ENCODE measurements at regions not wholly inside any gene's neighbourhood (a gene's known extent, or its start where the extent isn't known, plus 50 kb on each side); places are given as distances from the start of the nearest gene placed in this dataset.
"Not testable (repeated sequence)": the region's sequence is repeated elsewhere in the genome, so short reads cannot be mapped to it uniquely, and the experiment has no call there.

DNA sequence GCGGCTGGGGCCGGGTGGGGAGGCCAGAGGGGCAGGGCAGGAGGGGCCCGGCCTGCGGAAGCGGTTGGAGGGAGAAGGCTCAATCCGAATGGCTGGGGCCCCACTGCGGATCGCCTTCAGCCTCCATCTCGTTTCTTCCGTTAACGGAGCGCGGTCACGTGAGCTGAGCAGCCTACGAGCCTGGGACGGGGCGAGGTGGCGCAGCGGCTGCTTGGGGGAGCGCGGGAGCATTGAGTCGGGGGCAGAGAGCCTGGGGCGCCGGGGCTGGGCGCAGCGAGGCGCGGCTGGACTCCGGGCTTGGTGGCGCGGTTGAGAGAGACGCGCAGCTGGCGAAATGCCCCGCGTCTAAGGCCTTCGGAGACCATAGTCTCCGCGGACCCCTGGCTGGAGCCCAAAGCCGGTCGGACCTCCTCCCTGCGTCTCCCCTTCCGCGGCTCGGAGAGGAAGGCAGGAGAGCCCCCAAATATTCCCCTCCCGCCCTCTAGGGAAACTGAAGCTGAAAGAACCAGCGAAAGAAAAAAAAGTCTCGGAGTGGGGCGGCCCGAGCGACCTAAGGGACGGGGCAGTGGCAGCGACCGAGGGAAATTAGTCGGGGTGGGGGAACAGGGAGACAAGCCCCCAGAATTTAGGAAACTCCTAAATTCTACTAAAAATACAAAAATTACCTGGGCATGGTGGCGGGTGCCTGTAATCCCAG, 94.7 kb upstream of the PLEKHM1 start:
- not testable (repeated sequence) for H3K9me3 ChIP-seq (ENCODE audit: control insufficient read depth, low read length); H3K27me3 ChIP-seq (ENCODE audit: control insufficient read depth, insufficient read depth, low read length, poor library complexity, severe bottlenecking); H3K9me3 Mint-ChIP-seq; H3K4me1 Mint-ChIP-seq; H3K4me1 ChIP-seq (ENCODE audit: control insufficient read depth, insufficient read depth, low read length)
- Mint-ChIP-seq H3K27me3 (ENCODE audit: insufficient read depth) (peaks cover 11% of the 10 kb centered on the region), H3K4me3 (peak overlapping the region; percentile 87), H3K36me3 (ENCODE audit: low read depth) (peaks cover 39% of the 10 kb centered on the region), H3K27ac (peak overlapping the region; percentile 71)
- peaks cover 16% of the 10 kb centered on the region for H3K36me3 ChIP-seq (ENCODE audit: control insufficient read depth, insufficient read depth, low read length)
- WGBS, 2 experiments (ENCODE audit: insufficient coverage in 1 of 2, insufficient read length in 1 of 2), result 0 to 1% methylated on average over 29 to 53 of the region's 56 CpGs
- DNase-seq, result peak; percentile 94
- H3K27ac ChIP-seq (ENCODE audit: low read depth, low read length), result peak overlapping the region; percentile 90
- TF ChIP-seq, protein P1, sequence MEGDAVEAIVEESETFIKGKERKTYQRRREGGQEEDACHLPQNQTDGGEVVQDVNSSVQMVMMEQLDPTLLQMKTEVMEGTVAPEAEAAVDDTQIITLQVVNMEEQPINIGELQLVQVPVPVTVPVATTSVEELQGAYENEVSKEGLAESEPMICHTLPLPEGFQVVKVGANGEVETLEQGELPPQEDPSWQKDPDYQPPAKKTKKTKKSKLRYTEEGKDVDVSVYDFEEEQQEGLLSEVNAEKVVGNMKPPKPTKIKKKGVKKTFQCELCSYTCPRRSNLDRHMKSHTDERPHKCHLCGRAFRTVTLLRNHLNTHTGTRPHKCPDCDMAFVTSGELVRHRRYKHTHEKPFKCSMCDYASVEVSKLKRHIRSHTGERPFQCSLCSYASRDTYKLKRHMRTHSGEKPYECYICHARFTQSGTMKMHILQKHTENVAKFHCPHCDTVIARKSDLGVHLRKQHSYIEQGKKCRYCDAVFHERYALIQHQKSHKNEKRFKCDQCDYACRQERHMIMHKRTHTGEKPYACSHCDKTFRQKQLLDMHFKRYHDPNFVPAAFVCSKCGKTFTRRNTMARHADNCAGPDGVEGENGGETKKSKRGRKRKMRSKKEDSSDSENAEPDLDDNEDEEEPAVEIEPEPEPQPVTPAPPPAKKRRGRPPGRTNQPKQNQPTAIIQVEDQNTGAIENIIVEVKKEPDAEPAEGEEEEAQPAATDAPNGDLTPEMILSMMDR (conservative IDR thresholded peaks at IDR 0.05), result peak; percentile 27
- peak overlapping the region; percentile 95 for H3K9ac ChIP-seq (ENCODE audit: extremely low read depth, low read length, poor library complexity, severe bottlenecking)
- H3K4me3 ChIP-seq (ENCODE audit: low read length), result peak overlapping the region; percentile 97

DNA sequence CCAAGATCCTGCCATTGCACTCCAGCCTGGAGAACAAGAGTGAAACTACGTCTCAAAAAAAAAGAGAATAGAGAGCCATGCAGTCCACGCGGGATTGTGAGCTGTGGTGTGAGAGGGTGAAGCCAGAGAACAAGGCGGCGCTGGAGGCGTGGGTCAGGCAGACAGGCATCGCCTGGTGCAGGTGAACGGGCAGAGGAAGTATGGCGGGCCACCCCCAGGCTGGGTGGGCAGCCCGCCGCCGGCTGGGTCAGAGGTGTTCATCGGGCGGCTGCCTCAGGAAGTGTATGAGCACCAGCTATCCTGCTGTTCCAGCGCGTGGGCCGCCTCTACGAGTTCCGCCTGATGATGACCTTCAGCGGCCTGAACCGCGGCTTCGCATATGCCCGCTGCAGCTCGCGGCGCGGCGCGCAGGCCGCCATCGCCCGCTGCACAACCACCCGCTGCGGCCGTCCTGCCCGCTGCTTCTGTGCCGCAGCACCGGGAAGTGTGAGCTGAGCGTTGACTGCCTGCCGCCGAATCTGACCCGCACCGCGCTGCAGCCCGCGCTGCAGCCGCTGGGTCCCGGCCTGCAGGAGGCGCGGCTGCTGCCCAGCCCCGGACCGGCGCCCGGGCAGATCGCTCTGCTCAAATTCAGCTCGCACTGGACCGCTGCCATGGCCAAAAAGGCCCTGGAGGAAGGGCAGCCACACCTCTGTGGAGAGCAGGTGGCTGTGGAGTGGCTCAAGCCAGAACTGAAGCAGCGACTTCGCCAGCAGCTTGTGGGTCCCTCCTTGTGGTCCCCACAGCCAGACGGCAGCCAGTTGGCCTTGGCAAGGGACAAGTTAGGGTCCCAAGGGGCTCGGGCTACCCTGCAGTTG, 95.5 kb upstream of the PLEKHM1 start:
- H3K9me3 ChIP-seq (ENCODE audit: control insufficient read depth, low read length); H3K4me1 ChIP-seq (ENCODE audit: control insufficient read depth, insufficient read depth, low read length); H3K27ac ChIP-seq (ENCODE audit: low read depth, low read length); H3K9me3 Mint-ChIP-seq; H3K27me3 ChIP-seq (ENCODE audit: control insufficient read depth, insufficient read depth, low read length, poor library complexity, severe bottlenecking); H3K4me1 Mint-ChIP-seq; H3K9ac ChIP-seq (ENCODE audit: extremely low read depth, low read length, poor library complexity, severe bottlenecking): not testable (repeated sequence)
- peak overlapping the region; percentile 87 for H3K4me3 Mint-ChIP-seq
- Histone ChIP-seq H3K36me3 (ENCODE audit: control insufficient read depth, insufficient read depth, low read length) (peaks cover 11% of the 10 kb centered on the region), H3K4me3 (ENCODE audit: low read length) (peak overlapping the region; percentile 97)
- DNase-seq, result peak; percentile 85
- H3K27me3 Mint-ChIP-seq (ENCODE audit: insufficient read depth), result peaks cover 11% of the 10 kb centered on the region
- peak overlapping the region; percentile 70 for H3K27ac Mint-ChIP-seq
- TF ChIP-seq, protein P1 (conservative IDR thresholded peaks at IDR 0.05), result peak; percentile 54
- peaks cover 39% of the 10 kb centered on the region for H3K36me3 Mint-ChIP-seq (ENCODE audit: low read depth)
- 0 to 7% methylated on average over 15 to 45 of the region's 62 CpGs for WGBS, 2 experiments (ENCODE audit: insufficient coverage in 1 of 2, insufficient read length in 1 of 2)

DNA sequence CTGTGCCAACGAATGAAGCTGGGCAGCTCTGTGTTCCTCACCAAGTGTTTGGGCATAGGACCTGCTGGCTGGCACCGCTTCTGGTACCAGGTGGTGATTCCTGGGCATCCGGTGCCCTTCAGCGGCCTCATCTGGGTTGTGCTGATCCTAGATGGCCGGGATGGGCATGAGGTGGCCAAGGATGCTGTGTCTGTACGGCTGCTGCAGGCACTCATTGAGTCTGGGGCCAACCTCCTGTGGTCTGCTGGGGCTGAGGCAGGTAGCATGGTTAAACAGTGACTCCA, 96.1 kb upstream of the PLEKHM1 start:
- H3K9ac ChIP-seq (ENCODE audit: extremely low read depth, low read length, poor library complexity, severe bottlenecking); H3K4me1 Mint-ChIP-seq; H3K4me3 Mint-ChIP-seq; H3K27me3 ChIP-seq (ENCODE audit: control insufficient read depth, insufficient read depth, low read length, poor library complexity, severe bottlenecking); H3K4me3 ChIP-seq (ENCODE audit: low read length); H3K9me3 Mint-ChIP-seq; DNase-seq; H3K27ac Mint-ChIP-seq; H3K4me1 ChIP-seq (ENCODE audit: control insufficient read depth, insufficient read depth, low read length); H3K27ac ChIP-seq (ENCODE audit: low read depth, low read length); H3K9me3 ChIP-seq (ENCODE audit: control insufficient read depth, low read length): not testable (repeated sequence)
- H3K36me3 Mint-ChIP-seq (ENCODE audit: low read depth), result peaks cover 33% of the 10 kb centered on the region
- peaks cover 11% of the 10 kb centered on the region for H3K27me3 Mint-ChIP-seq (ENCODE audit: insufficient read depth)
- 89% methylated on average over 6 of the region's 6 CpGs; no CpG with 5 or more reads in 1 of the 2 experiments for WGBS, 2 experiments (ENCODE audit: insufficient coverage in 1 of 2, insufficient read length in 1 of 2)
- H3K36me3 ChIP-seq (ENCODE audit: control insufficient read depth, insufficient read depth, low read length), result peaks cover 10% of the 10 kb centered on the region
